GM12878 (cell line): ENCODE measurements at regions not wholly inside any gene's neighbourhood (a gene's known extent, or its start where the extent isn't known, plus 50 kb on each side); places are given as distances from the start of the nearest gene placed in this dataset.

Source experiments
- ATAC-seq: fragments of 200-7000 bp; cut with Tn5 transposase; 3 replicates; pipeline ENCODE4 v1.9.1; 2020; ENCODE audit warnings: mild to moderate bottlenecking, moderate library complexity
- BruUV-seq: library from RNA; stranded (reverse); fragments of 400-500 nt; replicated peaks from 2 replicates; lab custom pipeline; 2021; lab: Mats Ljungman, UMichigan
- CTCF ChIA-PET: fragments of 300-600 bp; sonication (Branson Sonifier 250); formaldehyde crosslinking; extraction: SDS; loops from one replicate; lab custom pipeline; 2021; ENCODE audit warnings: inconsistent platforms; lab: Yijun Ruan, JAX
- POLR2A ChIA-PET: fragments of 350-600 bp; formaldehyde crosslinking; extraction: SDS; loops from one replicate; lab custom pipeline; 2021; ENCODE audit warnings: inconsistent platforms; lab: Charles Lee
- RAD21 ChIA-PET: fragments of 300-600 bp; sonication (Branson Sonifier 250); formaldehyde crosslinking; loops from one replicate; lab custom pipeline; 2023; ENCODE audit warnings: antibody characterized with exemption; ENCODE audit not compliant: unreplicated experiment; lab: Charles Lee
- SMC1A ChIA-PET: fragments of 300-600 bp; sonication (Branson Sonifier 250); formaldehyde crosslinking; loops from one replicate; lab custom pipeline; 2023; ENCODE audit not compliant: unreplicated experiment, uncharacterized antibody; lab: Charles Lee
- DNase-seq: peaks from one replicate; pipeline ENCODE4 v3.0.0-alpha.2; 2011; ENCODE audit warnings: low read depth, low spot score
- FAIRE-seq: peaks from 3 replicates; lab custom pipeline; 2011; peaks lifted over from hg19 to GRCh38; lab: Jason Lieb, UNC
- H2AFZ ChIP-seq: 2 replicates; pipeline ENCODE4 v1.6.0; 2011; ENCODE audit warnings: low read depth, low read length, control low read depth; ENCODE audit not compliant: control insufficient read depth
- H3K27ac ChIP-seq: 2 replicates; pipeline ENCODE4 v1.5.1; 2011; ENCODE audit warnings: control low read depth; ENCODE audit not compliant: control insufficient read depth, insufficient read depth
- H3K27me3 ChIP-seq, 2 experiments: replicated peaks in 1 of 2; 2 replicates each; pipeline versions ENCODE4 v1.6.0 to v1.6.1; 2011; ENCODE audit warnings: low read length in 1 of 2; ENCODE audit not compliant: control insufficient read depth in 2 of 2, insufficient read depth in 2 of 2
- H3K36me3 ChIP-seq, 2 experiments: 2 replicates each; pipeline ENCODE4 v1.5.1; 2011; ENCODE audit warnings: low read length in 1 of 2; ENCODE audit not compliant: control insufficient read depth in 2 of 2, insufficient read depth in 2 of 2
- H3K4me1 ChIP-seq: 2 replicates; pipeline ENCODE4 v1.6.1; 2011; ENCODE audit warnings: mild to moderate bottlenecking, low read length, moderate library complexity, mixed read lengths; ENCODE audit not compliant: control insufficient read depth, insufficient read depth
- H3K4me2 ChIP-seq: 2 replicates; pipeline ENCODE4 v1.6.0; 2011; ENCODE audit warnings: control low read depth; ENCODE audit not compliant: control insufficient read depth, insufficient read depth
- H3K4me3 ChIP-seq: fragments of 200-600 bp; sonication (generic); 2 replicates; pipeline ENCODE4 v1.5.1; 2016
- H3K79me2 ChIP-seq: 2 replicates; pipeline ENCODE4 v1.6.0; 2011; ENCODE audit warnings: low read length; ENCODE audit not compliant: control insufficient read depth, insufficient read depth
- H3K9ac ChIP-seq: 2 replicates; pipeline ENCODE4 v1.8.0; 2011; ENCODE audit warnings: low read length, control low read depth, mixed read lengths; ENCODE audit not compliant: control insufficient read depth, insufficient read depth
- H3K9me3 ChIP-seq: replicated peaks from 3 replicates; pipeline ENCODE4 v1.5.1; 2011; ENCODE audit warnings: mild to moderate bottlenecking, low read length; ENCODE audit not compliant: control insufficient read depth, insufficient read depth
- H4K20me1 ChIP-seq: 2 replicates; pipeline ENCODE4 v1.6.0; 2011; ENCODE audit not compliant: control insufficient read depth, insufficient read depth
- ETV6 ChIP-seq, 2 experiments: fragments of 450-650 bp in 1 of 2; IDR thresholded peaks in 1 of 2; conservative IDR thresholded peaks in 1 of 2; 2 replicates each; pipeline ENCODE4 v1.6.1; 2014; ENCODE audit warnings: antibody characterized with exemption in 1 of 2, borderline replicate concordance in 1 of 2, low read depth in 1 of 2, mild to moderate bottlenecking in 1 of 2, moderate library complexity in 1 of 2
- JUNB ChIP-seq: IDR thresholded peaks from 2 replicates; pipeline ENCODE4 v1.6.1; 2016; ENCODE audit warnings: antibody characterized with exemption, mild to moderate bottlenecking
- SMAD1 ChIP-seq: fragments of 450-650 bp; IDR thresholded peaks from 2 replicates; pipeline ENCODE4 v1.6.1; 2018; ENCODE audit warnings: mild to moderate bottlenecking, low read depth; ENCODE audit not compliant: partially characterized antibody
- SUPT20H ChIP-seq: IDR thresholded peaks from 2 replicates; pipeline ENCODE4 v1.6.1; 2011; ENCODE audit warnings: low read depth, mild to moderate bottlenecking, low read length, moderate library complexity, borderline replicate concordance; ENCODE audit not compliant: control insufficient read depth
- WGBS: methylation state at CpG from one replicate; pipeline ENCODE4 v1.1.6; 2016; ENCODE audit warnings: low lambda C conversion rate; ENCODE audit not compliant: insufficient replicate concordance, insufficient coverage; ENCODE audit errors: missing lambda C conversion rate; 5-methylcytosine and 5-hydroxymethylcytosine counted together
- in situ Hi-C: fragments of 300-500 bp; cut with MboI; formaldehyde crosslinking; loops from 9 replicates; pipeline ENCODE4 v1.14.3; 2018; ENCODE audit warnings: mixed read lengths
- intact Hi-C: fragments of 100-400 bp; cut with micrococcal nuclease; formaldehyde crosslinking; loops from one replicate; pipeline ENCODE4 v1.14.2; 2022; ENCODE audit not compliant: unreplicated experiment
- TF ChIP-seq, protein P1 (sequence below), 3 experiments: IDR thresholded peaks in 2 of 3; conservative IDR thresholded peaks in 1 of 3; 2 replicates each; pipeline ENCODE4 v1.5.1; 2011; ENCODE audit warnings: low read depth in 3 of 3, low read length in 3 of 3, mild to moderate bottlenecking in 3 of 3, control low read depth in 2 of 3, moderate library complexity in 2 of 3, inconsistent platforms in 1 of 3, mixed read lengths in 1 of 3; ENCODE audit not compliant: control insufficient read depth in 2 of 3, insufficient read depth in 1 of 3; ENCODE audit errors: extremely low read depth in 1 of 3

- no peak for TF ChIP-seq ETV6 (conservative IDR thresholded peaks at IDR 0.05 in 1 of 2, IDR thresholded peaks at IDR 0.05 in 1 of 2; ENCODE audit: borderline replicate concordance in 1 of 2, low read depth in 1 of 2)
These were observed 571.7 kb downstream of the LIG4 start (continued) for GRCh38 chr13:107643615-107644014.

DNA sequence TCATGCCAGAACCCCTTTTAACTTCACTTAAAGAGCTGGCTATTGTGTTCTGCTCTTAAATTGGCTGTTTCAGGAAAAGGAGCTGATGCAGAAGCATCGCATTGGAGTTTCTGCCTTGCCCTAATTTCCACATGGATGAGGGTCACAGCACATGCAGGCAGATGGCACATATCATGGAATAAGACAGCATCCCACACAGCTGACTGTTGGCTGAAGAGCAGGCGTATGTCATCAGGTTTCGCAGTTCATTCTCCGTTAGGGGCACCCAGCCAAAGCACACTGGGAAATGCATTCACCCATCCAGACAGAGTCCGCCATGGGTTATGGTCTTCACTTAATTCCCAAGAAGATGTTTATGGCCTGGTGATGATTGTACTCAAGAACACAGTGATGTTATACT is 572.5 kb downstream of the LIG4 start:
- WGBS = 45% methylated on average over 5 of the region's 5 CpGs
- intact Hi-C loops = no loop called here
- H3K36me3 ChIP-seq = no peaks in the 10 kb centered on the region
- no peak for ATAC-seq
- DNase-seq = no peak
- no peak overlapping the region for H3K27ac ChIP-seq
- no TSS peak for BruUV-seq
- FAIRE-seq = no peak
- no peak for TF ChIP-seq SUPT20H
- TF ChIP-seq JUNB = no peak
- TF ChIP-seq, protein P1, sequence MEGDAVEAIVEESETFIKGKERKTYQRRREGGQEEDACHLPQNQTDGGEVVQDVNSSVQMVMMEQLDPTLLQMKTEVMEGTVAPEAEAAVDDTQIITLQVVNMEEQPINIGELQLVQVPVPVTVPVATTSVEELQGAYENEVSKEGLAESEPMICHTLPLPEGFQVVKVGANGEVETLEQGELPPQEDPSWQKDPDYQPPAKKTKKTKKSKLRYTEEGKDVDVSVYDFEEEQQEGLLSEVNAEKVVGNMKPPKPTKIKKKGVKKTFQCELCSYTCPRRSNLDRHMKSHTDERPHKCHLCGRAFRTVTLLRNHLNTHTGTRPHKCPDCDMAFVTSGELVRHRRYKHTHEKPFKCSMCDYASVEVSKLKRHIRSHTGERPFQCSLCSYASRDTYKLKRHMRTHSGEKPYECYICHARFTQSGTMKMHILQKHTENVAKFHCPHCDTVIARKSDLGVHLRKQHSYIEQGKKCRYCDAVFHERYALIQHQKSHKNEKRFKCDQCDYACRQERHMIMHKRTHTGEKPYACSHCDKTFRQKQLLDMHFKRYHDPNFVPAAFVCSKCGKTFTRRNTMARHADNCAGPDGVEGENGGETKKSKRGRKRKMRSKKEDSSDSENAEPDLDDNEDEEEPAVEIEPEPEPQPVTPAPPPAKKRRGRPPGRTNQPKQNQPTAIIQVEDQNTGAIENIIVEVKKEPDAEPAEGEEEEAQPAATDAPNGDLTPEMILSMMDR (IDR thresholded peaks at IDR 0.05 in 2 of 3, conservative IDR thresholded peaks at IDR 0.05 in 1 of 3; ENCODE audit: control insufficient read depth in 2 of 3, extremely low read depth in 1 of 3, insufficient read depth in 1 of 3, low read depth in 3 of 3, low read length in 3 of 3) = no peak
- TF ChIP-seq SMAD1 = no peak
- TF ChIP-seq, all 136 proteins: peak for 0
- ChIA-PET RAD21 (no interaction called here), SMC1A (interaction anchor here (1.4 kb wide), 1 partner anchor 10 kb away, joined by 3 read pairs; no protein-coding TSS in a partner anchor), POLR2A (no interaction called here), CTCF (interaction anchor here (0.8 kb wide), 1 partner anchor 8 kb away, joined by 4 read pairs; no protein-coding TSS in a partner anchor)
- no peaks in the 10 kb centered on the region for H3K4me1 ChIP-seq
- no peak overlapping the region for H3K4me2 ChIP-seq
- H3K4me3 ChIP-seq = no peak overlapping the region
- H3K27me3 ChIP-seq = no peaks in the 10 kb centered on the region
- no peaks in the 10 kb centered on the region for H4K20me1 ChIP-seq
- H3K9ac ChIP-seq = no peak overlapping the region
- in situ Hi-C loops = no loop called here
- no peak overlapping the region for H2AFZ ChIP-seq
- H3K9me3 ChIP-seq = no peaks in the 10 kb centered on the region
- H3K79me2 ChIP-seq = no peaks in the 10 kb centered on the region
